ENCODE measurements at regions not wholly inside any gene's neighbourhood (a gene's known extent, or its start where the extent isn't known, plus 50 kb on each side); places are given as distances from the start of the nearest gene placed in this dataset.

- DNase-seq (ENCODE audit: low read depth in 2 of 2), result no peak
Observed at GRCh38 chr1:229207916-229208315, 63.0 kb upstream of the RAB4A start.

- no peak for DNase-seq (ENCODE audit: low read depth in 2 of 2)
Observed at GRCh38 chr1:229208481-229208880, 62.4 kb upstream of the RAB4A start.

- DNase-seq (ENCODE audit: low read depth in 2 of 2), result no peak
Observed at GRCh38 chr1:229209386-229209785, 61.5 kb upstream of the RAB4A start.

GRCh38 chr1:229209816-229210215 is 61.1 kb upstream of the RAB4A start:
- DNase-seq (ENCODE audit: low read depth in 2 of 2), result no peak

DNA sequence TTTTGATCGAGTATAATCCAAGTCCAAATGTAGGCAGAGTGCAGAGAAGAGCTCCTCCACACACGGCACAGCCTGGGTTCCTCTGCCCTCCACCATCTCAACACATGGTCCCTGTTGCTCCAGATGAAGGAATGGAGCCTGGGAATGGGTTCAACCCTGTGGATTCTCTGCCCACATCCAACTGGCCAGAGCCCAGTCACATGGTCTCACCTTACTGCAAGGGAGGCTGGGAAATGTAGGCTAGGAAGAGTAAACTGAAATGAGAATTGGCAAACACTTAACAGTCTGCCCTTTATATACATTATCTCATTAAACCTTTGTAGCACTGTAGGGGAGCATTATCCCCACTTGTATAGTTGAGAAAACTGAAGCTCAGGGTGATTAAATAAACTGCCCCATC is 60.1 kb upstream of the RAB4A start:
- DNase-seq (ENCODE audit: low read depth in 2 of 2), result no peak

DNA sequence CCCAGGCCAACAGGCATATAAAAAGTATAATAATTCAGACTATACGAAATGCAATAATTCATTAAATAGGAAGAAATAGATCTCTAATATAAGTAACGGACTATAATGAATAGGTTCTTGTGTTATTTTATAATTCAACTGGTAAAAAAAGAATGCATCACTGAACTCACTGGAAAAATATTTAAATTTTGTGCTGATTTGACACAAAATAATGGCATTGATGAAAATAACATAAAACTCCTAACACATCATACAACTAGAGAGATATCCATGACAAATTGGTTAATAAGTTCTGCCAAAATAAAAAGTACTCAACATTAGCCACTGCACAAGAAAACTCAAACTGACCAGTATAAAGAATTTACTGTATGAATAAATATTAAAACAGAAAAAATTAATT is 57.1 kb upstream of the RAB4A start:
- no peak for DNase-seq (ENCODE audit: low read depth in 2 of 2)

- no peak for DNase-seq (ENCODE audit: low read depth in 2 of 2)
Observed at GRCh38 chr1:229217716-229218115, 53.2 kb upstream of the RAB4A start.

- DNase-seq (ENCODE audit: low read depth in 2 of 2), result no peak
Observed at GRCh38 chr1:229218612-229219025, 52.3 kb upstream of the RAB4A start.

DNA sequence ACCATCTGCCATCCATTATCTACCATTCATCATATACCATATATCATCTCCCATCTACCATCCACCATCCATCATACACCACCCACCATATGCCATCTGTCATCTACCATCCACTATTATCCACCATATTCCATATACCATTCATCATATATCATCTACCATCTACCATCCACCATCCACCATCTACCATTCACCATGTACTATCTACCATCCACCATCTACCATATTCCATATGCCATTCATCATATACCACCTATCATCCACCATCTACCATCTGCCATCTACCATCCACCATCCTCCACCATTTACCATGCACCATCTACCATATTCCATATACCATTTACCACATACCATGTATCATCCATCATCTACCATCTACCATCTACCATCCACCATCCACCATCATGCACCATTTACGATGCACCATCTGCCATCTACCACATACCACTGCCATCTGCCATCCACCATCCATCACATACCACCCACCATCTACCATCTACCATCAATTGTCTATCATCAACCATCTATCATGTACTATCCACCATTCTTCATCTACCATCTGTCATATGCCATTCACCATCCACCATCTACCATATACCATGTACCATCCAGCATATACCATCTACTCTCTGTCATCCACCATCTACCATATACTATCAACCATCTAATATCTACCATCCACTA is 50.6 kb upstream of the RAB4A start:
- DNase-seq (ENCODE audit: low read depth in 2 of 2), result no peak

DNA sequence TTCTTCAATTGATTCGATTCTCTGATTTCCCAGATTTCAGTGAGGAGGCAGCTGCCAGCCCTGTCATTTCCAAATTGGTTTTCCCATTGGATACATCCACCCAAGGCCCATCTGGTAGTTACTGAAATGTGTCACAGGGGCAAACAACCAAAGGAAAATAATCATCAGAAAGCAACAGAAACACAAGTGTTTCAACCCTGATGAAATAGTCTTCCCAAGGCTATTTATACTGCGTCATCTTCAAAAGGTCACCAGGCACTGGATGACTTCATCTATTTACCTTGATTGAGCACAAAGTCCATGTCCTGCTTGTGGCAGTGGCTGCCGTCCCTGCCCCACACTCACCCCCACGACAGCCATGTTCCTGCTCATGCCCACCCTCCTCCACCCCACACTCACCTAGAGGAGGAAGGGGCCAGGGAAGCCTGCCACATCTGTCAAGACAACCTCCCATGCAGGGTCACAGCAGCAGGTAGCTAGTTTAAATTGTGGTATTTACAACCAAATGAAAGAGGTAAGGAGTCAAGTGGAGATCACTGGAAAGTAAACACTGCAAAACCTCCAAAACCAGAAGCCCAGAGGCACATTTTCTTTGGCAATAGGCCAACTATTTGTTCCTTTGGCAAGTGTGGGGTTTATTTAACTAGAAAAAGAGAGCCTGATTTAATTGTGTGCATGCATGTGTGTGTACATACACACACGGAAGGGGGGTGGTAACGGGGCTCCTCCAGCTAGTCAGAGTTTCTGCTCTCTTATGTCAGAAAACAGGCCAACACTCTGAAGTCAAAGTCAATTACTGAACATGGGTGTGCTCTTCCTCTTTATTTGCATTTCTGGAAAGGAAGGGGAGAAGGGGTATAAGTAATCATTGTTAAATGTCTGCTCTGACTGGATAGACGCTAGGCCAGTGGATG is 49.5 kb upstream of the RAB4A start:
- DNase-seq (ENCODE audit: low read depth in 2 of 2), result no peak

All from stimulated activated CD8-positive, alpha-beta memory T cell treated with anti-CD3 and anti-CD28 coated beads, Interleukin-2, amount 100 ng/mL, for 48 hours (primary cell).